CD4-positive, alpha-beta memory T cell (primary cell): ENCODE measurements at regions not wholly inside any gene's neighbourhood (a gene's known extent, or its start where the extent isn't known, plus 50 kb on each side); places are given as distances from the start of the nearest gene placed in this dataset.

Source experiments
- CTCF ChIA-PET: fragments of 350-600 bp; sonication (Branson Sonifier 250); formaldehyde crosslinking; loops from one replicate; lab custom pipeline; 2021; ENCODE audit warnings: inconsistent platforms; ENCODE audit not compliant: partially characterized antibody; lab: Charles Lee
- POLR2A ChIA-PET: fragments of 350-600 bp; sonication (Branson Sonifier 250); formaldehyde crosslinking; loops from one replicate; lab custom pipeline; 2021; ENCODE audit not compliant: partially characterized antibody; lab: Charles Lee
- DNase-seq, 5 donors: peaks; one replicate each; pipeline versions ENCODE4 v3.0.0 to v3.0.0-alpha.2; 2020 to 2022; ENCODE audit warnings: mixed read lengths in 1 of 5
- H3K27ac ChIP-seq: one replicate; pipeline ENCODE4 v1.7.0; 2013; ENCODE audit warnings: low read depth, low read length
- H3K27me3 ChIP-seq: 2 replicates; pipeline ENCODE4 v1.7.0; 2013; ENCODE audit warnings: mild to moderate bottlenecking, low read length, moderate library complexity; ENCODE audit not compliant: insufficient read depth
- H3K36me3 ChIP-seq: 2 replicates; pipeline ENCODE4 v1.7.0; 2013; ENCODE audit warnings: mild to moderate bottlenecking, low read length, moderate library complexity; ENCODE audit not compliant: insufficient read depth
- H3K4me1 ChIP-seq: 2 replicates; pipeline ENCODE4 v1.7.0; 2013; ENCODE audit warnings: mild to moderate bottlenecking, low read length, moderate library complexity; ENCODE audit not compliant: insufficient read depth
- H3K4me3 ChIP-seq, 2 donors: one replicate each; pipeline ENCODE4 v1.7.0; 2013; ENCODE audit warnings: low read length in 2 of 2, mild to moderate bottlenecking in 1 of 2
- H3K9me3 ChIP-seq, 2 donors: one replicate each; pipeline ENCODE4 v1.7.0; 2013; ENCODE audit warnings: low read length in 2 of 2, control low read depth in 1 of 2; ENCODE audit not compliant: control insufficient read depth in 1 of 2
- H3K27ac Mint-ChIP-seq, 7 donors: one replicate each; pipeline ENCODE4 v1.8.0; 2020 to 2021; ENCODE audit warnings: mixed read lengths in 7 of 7, mild to moderate bottlenecking in 6 of 7, inconsistent platforms in 3 of 7, moderate library complexity in 3 of 7
- H3K27me3 Mint-ChIP-seq, 2 donors: one replicate each; pipeline ENCODE4 v1.8.0; 2020 to 2021; ENCODE audit warnings: mixed read lengths in 2 of 2
- H3K36me3 Mint-ChIP-seq, 2 donors: one replicate each; pipeline ENCODE4 v1.8.0; 2020 to 2021; ENCODE audit warnings: mixed read lengths in 2 of 2, inconsistent platforms in 1 of 2, mild to moderate bottlenecking in 1 of 2
- H3K4me1 Mint-ChIP-seq, 4 donors: one replicate each; pipeline ENCODE4 v1.8.0; 2020 to 2021; ENCODE audit warnings: mixed read lengths in 4 of 4, mild to moderate bottlenecking in 1 of 4
- H3K4me3 Mint-ChIP-seq, 8 donors: one replicate each; pipeline ENCODE4 v1.8.0; 2020 to 2021; ENCODE audit warnings: mixed read lengths in 8 of 8, mild to moderate bottlenecking in 7 of 8, moderate library complexity in 6 of 8, inconsistent platforms in 3 of 8
- H3K9me3 Mint-ChIP-seq, 8 donors: one replicate each; pipeline ENCODE4 v1.8.0; 2020 to 2021; ENCODE audit warnings: mixed read lengths in 8 of 8, mild to moderate bottlenecking in 5 of 8, inconsistent platforms in 3 of 8, moderate library complexity in 1 of 8
- intact Hi-C: fragments of 100-400 bp; cut with micrococcal nuclease; formaldehyde crosslinking; loops from one replicate; pipeline ENCODE4 v1.15.1; 2023

DNA sequence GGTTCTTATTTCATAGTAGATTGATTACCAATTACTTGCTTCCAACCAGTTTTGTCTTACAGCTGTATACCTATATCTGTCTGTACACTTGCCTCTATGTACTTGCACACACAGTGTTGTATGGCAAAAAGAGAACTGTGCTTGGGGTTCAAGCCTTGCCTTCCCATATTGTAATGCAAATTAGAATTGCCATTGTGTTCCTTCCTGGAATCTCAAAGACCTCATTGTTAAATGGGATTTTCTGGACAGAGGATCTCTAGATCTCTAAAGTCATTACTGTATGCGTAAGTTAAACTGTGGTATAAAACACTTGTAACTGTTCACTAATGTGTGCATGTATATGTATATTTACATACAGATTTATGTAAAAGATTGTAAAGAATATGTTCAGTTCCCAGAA is 428.8 kb downstream of the CAAP1 start:
- Histone ChIP-seq H3K36me3 (no peaks in the 10 kb centered on the region), H3K4me3 (no peak overlapping the region), H3K9me3 (no peaks in the 10 kb centered on the region), H3K27me3 (no peaks in the 10 kb centered on the region), H3K4me1 (no peaks in the 10 kb centered on the region), H3K27ac (no peak overlapping the region)
- ChIA-PET POLR2A (no interaction called here), CTCF (no interaction called here)
- no peaks in the 10 kb centered on the region for H3K4me1 Mint-ChIP-seq
- peaks cover under 1 to 18% (median 10%) of the 10 kb centered on the region in 8 donors for H3K9me3 Mint-ChIP-seq
- no peaks in the 10 kb centered on the region for H3K27me3 Mint-ChIP-seq
- no peaks in the 10 kb centered on the region for H3K36me3 Mint-ChIP-seq
- intact Hi-C loops: no loop called here
- no peak overlapping the region for H3K27ac Mint-ChIP-seq
- DNase-seq: no peak
- no peak overlapping the region for H3K4me3 Mint-ChIP-seq

DNA sequence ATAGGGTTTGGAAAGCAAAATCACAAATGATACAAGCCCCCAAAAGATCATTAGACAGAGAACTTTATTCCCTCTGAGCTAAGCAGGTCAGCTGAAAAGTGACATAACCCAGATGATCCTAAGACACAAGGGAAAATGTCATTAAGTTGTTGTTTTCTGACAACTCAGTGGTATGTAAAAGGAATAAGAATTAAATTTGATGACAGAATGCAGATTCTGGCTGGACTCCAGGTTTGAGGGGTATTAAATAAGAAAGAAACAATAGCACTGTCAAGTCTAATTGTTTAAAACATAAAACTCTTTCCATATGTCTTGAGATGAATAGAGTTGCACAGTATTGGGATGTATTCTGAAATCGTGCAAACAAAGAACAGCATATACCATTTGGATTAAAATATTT is 429.9 kb downstream of the CAAP1 start:
- H3K4me1 ChIP-seq: no peaks in the 10 kb centered on the region
- DNase-seq: no peak
- H3K27me3 ChIP-seq: no peaks in the 10 kb centered on the region
- POLR2A ChIA-PET: no interaction called here
- CTCF ChIA-PET: no interaction called here
- H3K36me3 ChIP-seq: no peaks in the 10 kb centered on the region
- no peak overlapping the region for H3K4me3 ChIP-seq
- Mint-ChIP-seq H3K27me3 (no peaks in the 10 kb centered on the region), H3K4me3 (no peak overlapping the region), H3K27ac (no peak overlapping the region), H3K36me3 (no peaks in the 10 kb centered on the region), H3K4me1 (no peaks in the 10 kb centered on the region), H3K9me3 (peaks cover 0 to 13% (median 11%) of the 10 kb centered on the region in 8 donors)
- no peaks in the 10 kb centered on the region for H3K9me3 ChIP-seq
- H3K27ac ChIP-seq: no peak overlapping the region
- intact Hi-C loops: no loop called here

DNA sequence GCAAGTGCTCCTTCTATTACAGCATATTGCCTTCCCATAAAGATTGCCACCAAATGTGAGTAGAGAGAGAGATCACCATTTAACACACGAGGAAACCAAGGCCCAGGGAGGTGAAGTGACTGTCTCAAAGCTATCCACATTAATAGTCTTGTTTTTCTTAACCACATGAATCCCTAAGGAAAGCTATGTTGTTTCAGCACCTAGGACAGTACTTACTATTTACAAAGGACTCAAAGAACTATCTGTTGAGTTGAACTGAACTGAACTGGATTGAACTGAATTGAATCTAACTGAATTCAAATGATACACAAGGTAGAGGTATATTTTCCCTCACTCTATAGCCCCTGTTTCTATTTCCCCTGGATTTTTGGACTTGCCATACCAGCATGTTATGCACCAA is 430.4 kb downstream of the CAAP1 start:
- no peaks in the 10 kb centered on the region for H3K4me1 ChIP-seq
- H3K36me3 Mint-ChIP-seq: no peaks in the 10 kb centered on the region
- H3K4me3 Mint-ChIP-seq: no peak overlapping the region
- ChIA-PET POLR2A (no interaction called here), CTCF (no interaction called here)
- intact Hi-C loops: no loop called here
- DNase-seq: no peak
- H3K27ac ChIP-seq: no peak overlapping the region
- no peaks in the 10 kb centered on the region for H3K9me3 ChIP-seq
- no peak overlapping the region for H3K27ac Mint-ChIP-seq
- H3K27me3 ChIP-seq: no peaks in the 10 kb centered on the region
- H3K4me3 ChIP-seq: no peak overlapping the region
- no peaks in the 10 kb centered on the region for H3K4me1 Mint-ChIP-seq
- H3K27me3 Mint-ChIP-seq: no peaks in the 10 kb centered on the region
- peaks cover 0 to 13% (median 11%) of the 10 kb centered on the region in 8 donors for H3K9me3 Mint-ChIP-seq
- H3K36me3 ChIP-seq: no peaks in the 10 kb centered on the region

DNA sequence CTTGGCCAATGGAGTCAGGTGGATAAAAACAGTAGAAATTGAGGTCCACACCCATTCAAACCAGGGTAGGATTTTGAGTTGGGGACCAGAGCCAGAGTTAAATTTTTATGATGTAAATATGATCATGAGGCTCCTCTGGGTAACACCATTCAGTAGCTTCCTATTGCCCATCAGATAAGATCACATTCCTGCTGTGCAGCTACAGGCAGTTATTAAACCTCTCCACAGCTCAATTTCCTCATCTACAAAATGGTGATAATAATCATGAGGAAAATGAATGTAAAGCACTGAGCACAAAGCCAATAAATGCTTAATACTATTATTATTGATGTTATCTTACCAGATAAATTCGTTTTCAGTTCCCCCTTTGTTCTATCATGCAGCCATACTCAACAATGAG is 432.0 kb downstream of the CAAP1 start:
- Mint-ChIP-seq H3K4me3 (no peak overlapping the region), H3K27ac (no peak overlapping the region), H3K27me3 (no peaks in the 10 kb centered on the region), H3K9me3 (peaks cover 0 to 10% (median 9%) of the 10 kb centered on the region in 8 donors), H3K4me1 (no peaks in the 10 kb centered on the region), H3K36me3 (no peaks in the 10 kb centered on the region)
- Histone ChIP-seq H3K27me3 (no peaks in the 10 kb centered on the region), H3K27ac (no peak overlapping the region), H3K4me3 (no peak overlapping the region), H3K4me1 (no peaks in the 10 kb centered on the region), H3K36me3 (no peaks in the 10 kb centered on the region), H3K9me3 (no peaks in the 10 kb centered on the region)
- intact Hi-C loops: no loop called here
- POLR2A ChIA-PET: no interaction called here
- DNase-seq: no peak
- CTCF ChIA-PET: no interaction called here

DNA sequence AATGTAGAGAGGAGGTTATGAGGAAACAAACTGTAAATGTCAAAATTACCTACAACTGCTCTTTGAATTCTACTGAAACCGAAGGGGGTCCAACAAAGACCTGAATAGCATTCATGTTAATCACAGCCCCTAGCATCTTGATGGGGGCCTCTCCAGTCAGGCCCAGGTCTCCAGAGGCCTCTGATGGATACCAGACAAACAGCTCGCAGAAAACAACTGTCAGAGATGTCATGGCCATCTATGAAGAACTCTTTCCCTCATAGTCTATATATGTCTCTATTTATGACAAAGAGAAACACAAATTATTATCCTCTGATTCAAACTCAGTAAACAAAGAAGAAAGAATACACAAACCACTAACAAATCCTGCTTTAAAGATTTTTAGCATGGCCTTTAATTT is 432.6 kb downstream of the CAAP1 start:
- Histone ChIP-seq H3K9me3 (no peaks in the 10 kb centered on the region), H3K4me1 (no peaks in the 10 kb centered on the region), H3K36me3 (no peaks in the 10 kb centered on the region), H3K27me3 (no peaks in the 10 kb centered on the region), H3K27ac (no peak overlapping the region), H3K4me3 (no peak overlapping the region)
- ChIA-PET CTCF (interaction anchor here (1.3 kb wide), 1 partner anchor 9 kb away, joined by 3 read pairs; no protein-coding TSS in a partner anchor), POLR2A (no interaction called here)
- DNase-seq: no peak
- H3K27me3 Mint-ChIP-seq: no peaks in the 10 kb centered on the region
- peaks cover 0 to 10% (median 9%) of the 10 kb centered on the region in 8 donors for H3K9me3 Mint-ChIP-seq
- H3K4me3 Mint-ChIP-seq: no peak overlapping the region
- intact Hi-C loops: no loop called here
- no peaks in the 10 kb centered on the region for H3K4me1 Mint-ChIP-seq
- no peaks in the 10 kb centered on the region for H3K36me3 Mint-ChIP-seq
- H3K27ac Mint-ChIP-seq: no peak overlapping the region

DNA sequence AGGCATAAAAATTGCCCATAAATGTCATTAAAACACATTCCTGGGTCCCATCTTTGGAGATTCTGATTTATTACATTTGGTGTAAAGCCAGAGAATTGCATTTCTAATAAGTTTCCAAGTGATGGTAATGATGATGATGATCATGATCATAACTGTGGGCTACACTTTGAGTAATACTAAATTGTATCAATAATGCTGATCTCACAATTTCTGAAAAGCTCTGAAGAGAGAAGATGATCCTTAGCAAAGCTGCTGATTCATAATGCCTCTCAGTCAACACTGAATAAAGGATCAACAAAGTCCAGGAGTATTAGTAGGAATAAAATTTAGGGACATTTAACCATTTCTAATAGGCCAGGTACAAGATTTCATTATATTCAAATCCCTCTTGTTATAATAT is 434.5 kb downstream of the CAAP1 start:
- Mint-ChIP-seq H3K4me3 (no peak overlapping the region), H3K27me3 (no peaks in the 10 kb centered on the region), H3K27ac (no peak overlapping the region), H3K4me1 (no peaks in the 10 kb centered on the region), H3K36me3 (no peaks in the 10 kb centered on the region), H3K9me3 (peaks cover 0 to 12% (median 9%) of the 10 kb centered on the region in 8 donors)
- ChIA-PET POLR2A (no interaction called here), CTCF (no interaction called here)
- intact Hi-C loops: no loop called here
- H3K4me1 ChIP-seq: no peaks in the 10 kb centered on the region
- H3K36me3 ChIP-seq: no peaks in the 10 kb centered on the region
- no peak overlapping the region for H3K4me3 ChIP-seq
- H3K27ac ChIP-seq: no peak overlapping the region
- no peaks in the 10 kb centered on the region for H3K27me3 ChIP-seq
- no peak for DNase-seq
- no peaks in the 10 kb centered on the region for H3K9me3 ChIP-seq

DNA sequence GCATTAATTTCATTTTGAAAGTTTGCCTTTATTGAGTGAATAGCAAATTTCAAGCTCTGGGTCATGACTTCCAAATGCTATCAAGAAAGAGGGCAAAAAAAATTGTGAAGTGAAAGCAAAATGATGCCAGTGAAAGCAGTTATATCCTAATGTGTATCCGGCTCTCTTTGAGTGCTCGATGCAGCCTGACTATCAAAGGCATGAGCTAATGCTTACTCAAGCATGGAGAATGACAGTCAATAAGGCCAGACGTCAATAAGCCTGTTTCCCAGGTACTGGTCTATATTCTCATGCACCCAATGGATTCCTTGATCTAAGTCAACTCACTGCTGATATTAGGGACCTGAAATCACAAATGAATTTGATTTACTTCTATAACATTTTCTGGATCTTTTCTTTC is 435.5 kb downstream of the CAAP1 start:
- no peak for DNase-seq
- POLR2A ChIA-PET: no interaction called here
- H3K36me3 Mint-ChIP-seq: no peaks in the 10 kb centered on the region
- H3K27me3 Mint-ChIP-seq: no peaks in the 10 kb centered on the region
- Histone ChIP-seq H3K36me3 (no peaks in the 10 kb centered on the region), H3K4me1 (no peaks in the 10 kb centered on the region), H3K27me3 (no peaks in the 10 kb centered on the region), H3K27ac (no peak overlapping the region), H3K9me3 (no peaks in the 10 kb centered on the region), H3K4me3 (no peak overlapping the region)
- H3K27ac Mint-ChIP-seq: no peak overlapping the region
- CTCF ChIA-PET: no interaction called here
- no peaks in the 10 kb centered on the region for H3K4me1 Mint-ChIP-seq
- no peak overlapping the region for H3K4me3 Mint-ChIP-seq
- intact Hi-C loops: no loop called here
- H3K9me3 Mint-ChIP-seq: peaks cover 0 to 14% (median 7%) of the 10 kb centered on the region in 8 donors

DNA sequence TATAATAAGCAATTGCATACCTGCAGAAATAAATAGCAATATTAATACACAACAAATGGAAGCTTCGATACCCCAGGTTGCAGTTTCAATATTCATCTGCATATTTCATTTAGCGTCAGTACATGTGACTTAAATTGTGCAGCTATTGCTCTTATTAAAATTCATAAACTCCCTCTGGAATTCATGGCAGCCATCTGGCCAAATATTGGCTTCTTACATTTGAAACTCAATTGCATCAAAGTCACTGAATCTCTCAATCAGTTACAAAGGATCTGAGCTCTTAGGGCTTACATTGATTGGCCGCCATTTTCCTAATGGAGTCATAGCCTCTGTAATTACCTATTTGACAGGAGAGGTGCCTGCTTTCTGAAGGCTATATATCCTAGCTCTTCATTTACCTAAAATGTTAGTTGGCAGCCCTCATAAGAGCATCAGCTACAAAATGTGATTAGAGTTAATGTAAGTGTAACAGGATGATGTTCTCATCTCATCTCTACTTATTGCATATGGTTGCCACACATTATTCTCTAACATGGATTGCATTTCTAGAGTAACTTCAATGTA is 453.5 kb downstream of the CAAP1 start:
- Mint-ChIP-seq H3K9me3 (peaks cover 0 to 8% (median 3%) of the 10 kb centered on the region in 8 donors), H3K27ac (no peak overlapping the region), H3K27me3 (no peaks in the 10 kb centered on the region), H3K4me1 (no peaks in the 10 kb centered on the region), H3K36me3 (no peaks in the 10 kb centered on the region), H3K4me3 (no peak overlapping the region)
- no peak for DNase-seq
- no peaks in the 10 kb centered on the region for H3K36me3 ChIP-seq
- H3K4me1 ChIP-seq: no peaks in the 10 kb centered on the region
- ChIA-PET POLR2A (no interaction called here), CTCF (no interaction called here)
- H3K4me3 ChIP-seq: no peak overlapping the region
- H3K27me3 ChIP-seq: no peaks in the 10 kb centered on the region
- H3K9me3 ChIP-seq: no peaks in the 10 kb centered on the region
- no peak overlapping the region for H3K27ac ChIP-seq
- intact Hi-C loops: no loop called here
